ENCODE measurements at regions not wholly inside any gene's neighbourhood (a gene's known extent, or its start where the extent isn't known, plus 50 kb on each side); places are given as distances from the start of the nearest gene placed in this dataset.

DNA sequence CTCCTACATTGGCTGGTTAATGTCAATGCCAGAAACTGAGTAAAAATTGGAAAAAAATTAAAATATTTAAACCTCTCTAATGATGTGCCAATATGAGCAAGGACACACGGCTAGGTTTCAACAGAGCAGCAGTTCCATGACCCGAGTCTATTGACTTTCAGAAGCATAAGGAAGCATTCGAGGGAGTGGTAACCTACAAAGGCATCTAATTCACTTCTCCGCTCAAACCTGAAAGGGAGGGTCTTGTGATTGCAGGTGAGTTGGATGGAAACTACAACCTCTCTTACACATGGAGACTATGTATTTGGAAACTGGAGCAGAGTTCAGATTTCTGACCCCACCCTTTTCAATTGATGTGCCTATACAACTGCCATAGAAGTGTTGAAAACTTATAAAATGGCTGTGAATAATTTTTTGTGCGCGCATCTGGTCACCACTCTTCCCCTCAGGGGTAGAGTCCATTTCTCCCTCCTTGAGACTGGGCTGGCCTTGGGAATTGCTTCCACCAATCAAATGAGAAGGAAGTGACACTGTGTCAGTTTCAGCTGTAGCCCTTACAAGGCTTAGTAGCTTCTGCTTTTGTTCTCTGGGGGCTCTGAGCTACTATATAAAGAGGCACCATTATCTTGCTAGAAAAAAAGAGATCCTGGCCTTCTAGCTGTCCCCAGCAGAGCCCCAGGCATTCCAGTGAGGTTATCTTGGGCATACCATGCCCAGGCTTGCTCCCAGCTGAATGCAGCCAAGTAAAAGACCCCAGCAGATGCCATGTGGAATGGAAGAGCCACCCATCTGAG, 278.0 kb downstream of the EPHA4 start:
- TF ChIP-seq, protein P1, sequence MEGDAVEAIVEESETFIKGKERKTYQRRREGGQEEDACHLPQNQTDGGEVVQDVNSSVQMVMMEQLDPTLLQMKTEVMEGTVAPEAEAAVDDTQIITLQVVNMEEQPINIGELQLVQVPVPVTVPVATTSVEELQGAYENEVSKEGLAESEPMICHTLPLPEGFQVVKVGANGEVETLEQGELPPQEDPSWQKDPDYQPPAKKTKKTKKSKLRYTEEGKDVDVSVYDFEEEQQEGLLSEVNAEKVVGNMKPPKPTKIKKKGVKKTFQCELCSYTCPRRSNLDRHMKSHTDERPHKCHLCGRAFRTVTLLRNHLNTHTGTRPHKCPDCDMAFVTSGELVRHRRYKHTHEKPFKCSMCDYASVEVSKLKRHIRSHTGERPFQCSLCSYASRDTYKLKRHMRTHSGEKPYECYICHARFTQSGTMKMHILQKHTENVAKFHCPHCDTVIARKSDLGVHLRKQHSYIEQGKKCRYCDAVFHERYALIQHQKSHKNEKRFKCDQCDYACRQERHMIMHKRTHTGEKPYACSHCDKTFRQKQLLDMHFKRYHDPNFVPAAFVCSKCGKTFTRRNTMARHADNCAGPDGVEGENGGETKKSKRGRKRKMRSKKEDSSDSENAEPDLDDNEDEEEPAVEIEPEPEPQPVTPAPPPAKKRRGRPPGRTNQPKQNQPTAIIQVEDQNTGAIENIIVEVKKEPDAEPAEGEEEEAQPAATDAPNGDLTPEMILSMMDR (conservative IDR thresholded peaks at IDR 0.05) = no peak
- Mint-ChIP-seq H3K27me3 (no peaks in the 10 kb centered on the region), H3K27ac (no peak overlapping the region)

DNA sequence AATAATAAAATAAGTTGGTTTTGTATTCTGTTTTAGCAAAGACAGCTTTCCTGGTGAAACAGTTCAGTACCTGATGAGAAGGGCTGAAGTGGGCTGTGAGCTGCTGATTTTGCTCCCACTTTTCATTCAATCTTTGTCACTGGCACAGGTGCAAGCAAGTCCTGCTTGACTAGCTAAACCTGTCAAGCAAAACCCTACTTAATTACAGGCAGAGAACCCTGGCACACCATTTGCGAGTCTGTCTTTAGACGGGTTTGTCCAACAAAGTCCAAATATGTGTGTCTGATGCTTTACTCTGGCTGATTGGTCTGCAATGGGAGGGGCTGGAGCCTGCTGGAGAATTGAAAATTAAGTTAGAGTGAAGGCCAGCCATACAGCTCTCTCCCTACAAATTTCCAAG, 267.2 kb downstream of the EPHA4 start:
- TF ChIP-seq, protein P1 (conservative IDR thresholded peaks at IDR 0.05) = no peak
- H3K36me3 Mint-ChIP-seq = no peaks in the 10 kb centered on the region
- peaks cover 5% of the 10 kb centered on the region for H3K9me3 Mint-ChIP-seq
- H3K27ac Mint-ChIP-seq = peak overlapping the region; percentile 77
- H3K4me1 Mint-ChIP-seq (ENCODE audit: unreplicated experiment) = peaks cover 33% of the 10 kb centered on the region
- no peak for DNase-seq (ENCODE audit: extremely low spot score, unreplicated experiment)
- H3K4me3 Mint-ChIP-seq = peak overlapping the region; percentile 62
- H3K27me3 Mint-ChIP-seq = no peaks in the 10 kb centered on the region

More for the DNA sequence above, 278.0 kb downstream of the EPHA4 start:
- Mint-ChIP-seq H3K4me3 (no peak overlapping the region), H3K9me3 (no peaks in the 10 kb centered on the region), H3K36me3 (no peaks in the 10 kb centered on the region), H3K4me1 (ENCODE audit: unreplicated experiment) (peaks cover 26% of the 10 kb centered on the region)
- DNase-seq (ENCODE audit: extremely low spot score, unreplicated experiment) = no peak

DNA sequence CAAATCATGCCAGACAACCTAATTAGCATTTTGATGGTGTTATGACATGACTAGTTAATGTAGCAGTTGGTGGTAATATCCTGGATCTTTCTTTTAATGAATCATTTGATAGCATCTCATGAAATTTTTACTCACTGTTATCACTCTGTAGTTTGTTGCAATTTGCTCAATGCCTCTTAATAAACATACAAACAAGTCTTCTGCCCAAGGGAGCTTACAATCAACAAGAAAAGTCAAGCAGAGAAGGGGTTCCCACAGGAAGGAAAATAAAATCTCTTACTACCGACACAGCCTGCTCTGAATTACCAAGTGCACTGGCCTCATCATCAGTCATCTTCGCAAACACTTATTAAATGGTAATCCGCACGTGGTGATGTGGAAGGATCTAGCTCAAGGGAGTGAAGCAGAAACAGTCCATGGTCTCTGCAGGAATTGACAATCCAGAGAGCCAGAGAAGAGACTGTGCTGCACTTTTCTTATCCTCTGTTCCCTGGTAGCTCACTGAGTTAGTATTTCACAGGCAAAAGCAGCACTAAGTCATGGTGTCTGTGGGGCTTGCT, 263.5 kb downstream of the EPHA4 start:
- H3K36me3 Mint-ChIP-seq = no peaks in the 10 kb centered on the region
- no peak overlapping the region for H3K27ac Mint-ChIP-seq

DNA sequence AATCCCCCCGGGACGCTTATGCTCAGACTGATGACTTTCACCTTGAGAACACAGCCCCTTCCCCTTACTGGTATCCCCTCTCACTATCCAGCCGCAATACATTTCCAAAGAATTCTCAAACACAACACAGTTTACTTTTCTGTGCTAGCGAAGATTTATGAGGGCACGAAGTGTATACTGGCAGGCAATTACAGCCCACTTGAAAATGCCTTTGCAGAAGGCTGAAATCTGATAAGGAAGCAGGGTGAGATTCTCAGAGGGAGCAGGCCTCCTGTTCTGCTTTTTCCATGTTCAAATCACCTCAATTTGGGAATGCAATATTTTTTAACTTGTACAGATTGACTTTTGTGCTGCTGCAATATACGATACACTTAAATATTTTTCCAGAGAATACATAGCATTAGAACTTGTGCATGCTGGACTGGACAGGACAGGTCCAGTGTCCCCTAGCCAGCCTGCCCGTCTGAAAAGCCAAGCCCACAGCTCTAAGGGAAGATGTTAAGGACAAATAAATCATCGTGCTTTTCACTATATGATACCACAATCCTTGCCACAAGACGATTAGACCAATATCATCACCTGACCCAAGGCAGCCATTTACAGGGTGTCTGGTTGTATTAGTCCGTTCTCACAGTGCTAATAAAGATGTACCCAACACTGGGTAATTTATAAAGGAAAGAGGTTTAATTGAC, 262.1 kb downstream of the EPHA4 start:
- H3K27ac Mint-ChIP-seq = no peak overlapping the region
- no peak for DNase-seq (ENCODE audit: extremely low spot score, unreplicated experiment)
- H3K9me3 Mint-ChIP-seq = peaks cover 6% of the 10 kb centered on the region
- peaks cover 5% of the 10 kb centered on the region for H3K27me3 Mint-ChIP-seq
- peaks cover 41% of the 10 kb centered on the region for H3K4me1 Mint-ChIP-seq (ENCODE audit: unreplicated experiment)
- H3K36me3 Mint-ChIP-seq = no peaks in the 10 kb centered on the region
- TF ChIP-seq, protein P1 (conservative IDR thresholded peaks at IDR 0.05) = no peak
- H3K4me3 Mint-ChIP-seq = peak overlapping the region; percentile 17

More for the DNA sequence above, 263.5 kb downstream of the EPHA4 start:
- no peak for DNase-seq (ENCODE audit: extremely low spot score, unreplicated experiment)
- peaks cover 43% of the 10 kb centered on the region for H3K4me1 Mint-ChIP-seq (ENCODE audit: unreplicated experiment)
- H3K9me3 Mint-ChIP-seq = peaks cover 6% of the 10 kb centered on the region
- H3K4me3 Mint-ChIP-seq = no peak overlapping the region
- H3K27me3 Mint-ChIP-seq = peaks cover 5% of the 10 kb centered on the region
- TF ChIP-seq, protein P1 (conservative IDR thresholded peaks at IDR 0.05) = no peak

DNA sequence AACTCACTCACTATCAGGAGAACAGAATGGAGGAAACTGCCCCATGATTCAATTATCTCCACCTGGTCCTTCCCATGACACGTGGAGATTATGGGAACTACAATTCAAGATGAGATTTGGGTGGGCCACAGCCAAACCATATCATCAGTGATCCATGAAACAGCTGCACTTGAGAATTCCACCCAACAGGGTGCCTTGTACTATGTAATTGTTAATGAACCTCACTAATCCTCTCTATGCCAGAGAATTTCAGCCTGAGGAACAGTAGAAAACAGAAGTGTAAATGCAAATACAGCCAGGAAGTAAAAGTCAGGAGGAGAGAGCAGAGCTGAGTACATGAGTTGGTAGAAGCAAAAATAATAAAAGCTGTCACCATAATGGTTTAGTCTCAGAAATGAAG, 261.4 kb downstream of the EPHA4 start:
- peaks cover 5% of the 10 kb centered on the region for H3K27me3 Mint-ChIP-seq
- no peak overlapping the region for H3K27ac Mint-ChIP-seq
- peaks cover 6% of the 10 kb centered on the region for H3K9me3 Mint-ChIP-seq
- H3K4me1 Mint-ChIP-seq (ENCODE audit: unreplicated experiment) = peaks cover 41% of the 10 kb centered on the region
- DNase-seq (ENCODE audit: extremely low spot score, unreplicated experiment) = no peak
- no peaks in the 10 kb centered on the region for H3K36me3 Mint-ChIP-seq
- TF ChIP-seq, protein P1 (conservative IDR thresholded peaks at IDR 0.05) = no peak
- H3K4me3 Mint-ChIP-seq = no peak overlapping the region
